Ishikawa (cell line): ENCODE measurements at regions not wholly inside any gene's neighbourhood (a gene's known extent, or its start where the extent isn't known, plus 50 kb on each side); places are given as distances from the start of the nearest gene placed in this dataset.

ENCODE experiments used
- EGR1 ChIP-seq: IDR thresholded peaks from 2 replicates; pipeline ENCODE4 v1.6.1; 2012
- EP300 ChIP-seq: IDR thresholded peaks from 2 replicates; pipeline ENCODE4 v1.6.1; 2012; ENCODE audit warnings: borderline replicate concordance
- FOXM1 ChIP-seq: IDR thresholded peaks from 2 replicates; pipeline ENCODE4 v1.6.1; 2012; ENCODE audit warnings: low read depth, borderline replicate concordance
- TAF1 ChIP-seq: IDR thresholded peaks from 2 replicates; pipeline ENCODE4 v1.6.1; 2012; ENCODE audit warnings: low read depth, mild to moderate bottlenecking
- TEAD4 ChIP-seq: IDR thresholded peaks from 2 replicates; pipeline ENCODE4 v1.6.1; 2012
- USF1 ChIP-seq: IDR thresholded peaks from 2 replicates; pipeline ENCODE4 v1.6.1; 2012
- YY1 ChIP-seq: IDR thresholded peaks from 2 replicates; pipeline ENCODE4 v1.6.1; 2012; ENCODE audit warnings: low read depth
- ZBTB7A ChIP-seq: IDR thresholded peaks from 2 replicates; pipeline ENCODE4 v1.6.1; 2012; ENCODE audit warnings: low read depth
- TF ChIP-seq, protein P1 (sequence below): IDR thresholded peaks from 2 replicates; pipeline ENCODE4 v1.6.1; 2012

DNA sequence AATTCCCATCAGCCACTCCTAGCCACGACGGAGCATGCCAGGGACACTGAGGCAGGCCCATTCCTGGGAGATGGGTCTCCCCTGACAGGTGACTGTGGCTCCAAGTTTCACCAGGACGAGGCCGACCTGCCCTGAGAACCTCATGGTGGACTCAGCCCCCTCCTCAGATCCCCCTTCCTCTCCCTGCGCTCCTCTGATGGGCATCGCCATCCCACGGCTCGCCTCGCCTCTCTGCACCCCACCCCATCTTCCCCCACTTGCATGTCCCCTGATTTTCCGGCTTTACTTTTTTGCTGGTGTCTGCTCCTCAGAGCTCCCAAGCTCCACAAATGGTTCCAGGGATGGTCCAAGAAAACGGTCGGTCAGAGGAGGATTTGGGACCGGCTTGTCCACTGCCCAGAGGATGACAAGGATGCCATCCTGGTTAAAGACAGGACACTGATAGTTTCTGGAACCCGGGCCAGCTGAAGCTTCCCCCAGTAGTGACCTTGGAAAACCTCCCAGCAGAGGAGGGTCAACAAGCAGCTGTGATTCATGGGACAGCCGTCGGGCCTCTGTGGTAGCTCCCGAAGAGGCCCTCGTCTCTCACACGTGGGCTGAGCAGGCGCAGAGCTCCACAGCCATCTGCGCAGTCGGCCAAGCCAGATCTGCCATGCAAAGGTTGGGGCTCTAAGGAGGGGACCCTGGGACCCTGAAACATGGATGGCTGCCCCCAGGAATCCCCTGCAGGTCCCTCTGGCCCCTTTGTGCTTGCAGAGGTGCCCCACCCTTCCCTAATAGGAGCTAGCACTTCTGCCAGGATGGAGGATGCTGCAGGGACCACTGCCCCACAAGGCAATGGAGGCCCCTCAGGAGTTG is 87.8 kb upstream of the SLC66A3 start:
- TF ChIP-seq EP300 = no peak
- TF ChIP-seq, protein P1, sequence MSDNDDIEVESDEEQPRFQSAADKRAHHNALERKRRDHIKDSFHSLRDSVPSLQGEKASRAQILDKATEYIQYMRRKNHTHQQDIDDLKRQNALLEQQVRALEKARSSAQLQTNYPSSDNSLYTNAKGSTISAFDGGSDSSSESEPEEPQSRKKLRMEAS = no peak
- TF ChIP-seq YY1 = no peak
- TF ChIP-seq TAF1 = no peak
- TF ChIP-seq EGR1 = no peak
- TF ChIP-seq USF1 = no peak
- TF ChIP-seq TEAD4 = no peak
- no peak for TF ChIP-seq FOXM1
- TF ChIP-seq ZBTB7A = no peak
